Subcutaneous abdominal adipose tissue (tissue), 5 donors: ENCODE measurements at regions not wholly inside any gene's neighbourhood (a gene's known extent, or its start where the extent isn't known, plus 50 kb on each side); places are given as distances from the start of the nearest gene placed in this dataset.
A peak's percentile ranks its signal among the peaks of the same experiment; 100 is the strongest.

Experiments used
- H3K27ac ChIP-seq: one replicate; pipeline ENCODE4 v1.7.0; 2013; ENCODE audit warnings: low read depth, mild to moderate bottlenecking, inconsistent platforms, low read length, moderate library complexity
- H3K27me3 ChIP-seq, 5 donors: one replicate each; pipeline ENCODE4 v1.7.0; 2013; ENCODE audit warnings: low read length in 5 of 5, inconsistent platforms in 1 of 5; ENCODE audit not compliant: control insufficient read depth in 5 of 5, insufficient read depth in 4 of 5
- H3K36me3 ChIP-seq, 5 donors: one replicate each; pipeline ENCODE4 v1.7.0; 2013; ENCODE audit warnings: low read length in 5 of 5; ENCODE audit not compliant: control insufficient read depth in 5 of 5, insufficient read depth in 5 of 5
- H3K4me1 ChIP-seq, 5 donors: one replicate each; pipeline ENCODE4 v1.7.0; 2013; ENCODE audit warnings: low read length in 5 of 5, mild to moderate bottlenecking in 3 of 5, moderate library complexity in 1 of 5; ENCODE audit not compliant: control insufficient read depth in 5 of 5, insufficient read depth in 5 of 5
- H3K4me3 ChIP-seq, 5 donors: one replicate each; pipeline ENCODE4 v1.7.0; 2013; ENCODE audit warnings: low read length in 5 of 5, low read depth in 1 of 5
- H3K9ac ChIP-seq, 5 donors: one replicate each; pipeline ENCODE4 v1.7.0; 2013; ENCODE audit warnings: low read length in 5 of 5, mild to moderate bottlenecking in 4 of 5, moderate library complexity in 3 of 5
- H3K9me3 ChIP-seq, 5 donors: one replicate each; pipeline ENCODE4 v1.7.0; 2013; ENCODE audit warnings: low read length in 5 of 5; ENCODE audit not compliant: control insufficient read depth in 5 of 5
- donor health status: healthy.
- donor health status: healthy.
- donor health status: healthy.
- donor health status: healthy.
- donor health status: healthy.

GRCh38 chr4:1579001-1579900, 104.9 kb downstream of the FAM53A start:
- no peaks in the 10 kb centered on the region for H3K36me3 ChIP-seq
- H3K27me3 ChIP-seq = no peaks in the 10 kb centered on the region
- H3K9ac ChIP-seq = peak overlapping the region in 4 of 5 donors; percentile 36 to 68 (median 60)
- peak overlapping the region; percentile 70 for H3K27ac ChIP-seq
- H3K4me1 ChIP-seq = peaks cover 2 to 34% (median 20%) of the 10 kb centered on the region in 5 donors
- H3K4me3 ChIP-seq = peak overlapping the region; percentile 44 to 80 (median 70)
- H3K9me3 ChIP-seq = no peaks in the 10 kb centered on the region

GRCh38 chr4:1578251-1578773, 105.8 kb downstream of the FAM53A start:
- Histone ChIP-seq H3K9ac (no peak overlapping the region), H3K27ac (no peak overlapping the region), H3K27me3 (no peaks in the 10 kb centered on the region), H3K36me3 (no peaks in the 10 kb centered on the region), H3K4me3 (peak overlapping the region in 2 of 5 donors; percentile 14 to 26), H3K4me1 (peaks cover 2 to 34% (median 20%) of the 10 kb centered on the region in 5 donors), H3K9me3 (no peaks in the 10 kb centered on the region)

DNA sequence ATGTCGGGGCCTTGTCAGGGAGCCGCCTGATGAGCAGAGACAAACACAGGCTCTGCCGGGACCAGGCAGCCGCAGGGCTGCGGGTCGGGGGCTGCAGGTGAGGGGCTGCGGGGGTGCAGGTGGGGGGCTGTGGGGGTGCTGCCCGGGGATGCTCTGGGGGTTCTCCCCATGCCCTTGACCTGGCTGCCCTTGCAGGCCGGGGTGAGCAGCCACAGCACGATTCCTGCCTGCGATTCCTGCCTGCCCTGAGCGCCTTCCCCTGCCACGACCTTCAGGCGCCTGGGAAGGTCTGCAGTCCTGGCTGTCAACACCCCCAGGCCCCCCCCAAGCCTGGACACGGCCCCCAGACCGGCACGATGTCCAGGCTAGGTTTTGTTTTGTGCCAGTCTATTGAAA, 106.3 kb downstream of the FAM53A start:
- Histone ChIP-seq H3K27me3 (no peaks in the 10 kb centered on the region), H3K4me1 (peaks cover 3 to 32% (median 20%) of the 10 kb centered on the region in 5 donors), H3K9me3 (no peaks in the 10 kb centered on the region), H3K4me3 (no peak overlapping the region), H3K36me3 (no peaks in the 10 kb centered on the region), H3K27ac (no peak overlapping the region), H3K9ac (no peak overlapping the region)

DNA sequence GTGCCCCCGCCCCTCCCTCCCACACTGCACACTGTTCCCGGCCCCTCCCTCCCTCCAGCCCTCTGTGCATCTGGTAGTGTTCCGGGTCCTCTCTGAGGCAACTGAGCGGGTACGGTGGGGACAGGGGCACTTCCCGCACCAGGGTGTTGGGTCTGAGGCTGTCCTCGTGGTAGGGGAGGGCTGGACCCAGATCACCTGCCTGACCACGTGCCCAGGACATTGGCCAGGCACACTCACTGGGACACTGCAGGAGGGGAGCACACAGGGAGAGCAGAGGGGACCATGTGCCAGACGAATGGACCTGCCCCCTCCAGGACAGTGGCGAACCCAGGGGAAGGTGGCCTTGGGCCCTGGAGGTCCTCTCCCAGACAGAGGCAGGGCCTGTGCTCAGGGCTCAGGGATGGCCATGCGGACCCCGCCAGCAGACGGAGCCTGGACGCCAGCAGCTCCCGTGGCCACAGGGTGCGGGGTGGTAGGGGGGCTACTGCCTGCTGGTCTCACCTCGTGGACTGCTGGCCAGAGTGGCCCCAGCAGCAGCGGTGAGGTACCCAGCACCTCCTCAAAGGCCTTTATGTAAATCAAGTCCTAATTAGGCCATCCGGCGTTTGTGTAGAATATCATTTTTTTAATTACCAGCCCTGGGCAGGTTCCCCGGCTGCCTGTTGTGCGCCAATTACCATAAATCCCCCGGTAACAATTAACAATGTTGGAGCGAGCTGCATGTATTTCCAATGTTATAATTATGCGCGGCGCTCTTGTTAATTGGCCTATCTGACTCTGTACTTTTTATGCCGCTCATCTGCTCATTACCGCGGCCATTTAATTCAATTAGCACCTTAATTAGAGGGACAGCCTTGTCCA, 106.9 kb downstream of the FAM53A start:
- Histone ChIP-seq H3K27ac (no peak overlapping the region), H3K9ac (no peak overlapping the region), H3K9me3 (no peaks in the 10 kb centered on the region), H3K27me3 (no peaks in the 10 kb centered on the region), H3K36me3 (no peaks in the 10 kb centered on the region), H3K4me1 (peaks cover 4 to 26% (median 17%) of the 10 kb centered on the region in 5 donors), H3K4me3 (no peak overlapping the region)

GRCh38 chr4:1576304-1576960, 107.7 kb downstream of the FAM53A start:
- Histone ChIP-seq H3K9me3 (no peaks in the 10 kb centered on the region), H3K4me3 (no peak overlapping the region), H3K36me3 (no peaks in the 10 kb centered on the region), H3K27me3 (no peaks in the 10 kb centered on the region), H3K27ac (no peak overlapping the region), H3K4me1 (peaks cover 3 to 19% (median 10%) of the 10 kb centered on the region in 5 donors), H3K9ac (no peak overlapping the region)

DNA sequence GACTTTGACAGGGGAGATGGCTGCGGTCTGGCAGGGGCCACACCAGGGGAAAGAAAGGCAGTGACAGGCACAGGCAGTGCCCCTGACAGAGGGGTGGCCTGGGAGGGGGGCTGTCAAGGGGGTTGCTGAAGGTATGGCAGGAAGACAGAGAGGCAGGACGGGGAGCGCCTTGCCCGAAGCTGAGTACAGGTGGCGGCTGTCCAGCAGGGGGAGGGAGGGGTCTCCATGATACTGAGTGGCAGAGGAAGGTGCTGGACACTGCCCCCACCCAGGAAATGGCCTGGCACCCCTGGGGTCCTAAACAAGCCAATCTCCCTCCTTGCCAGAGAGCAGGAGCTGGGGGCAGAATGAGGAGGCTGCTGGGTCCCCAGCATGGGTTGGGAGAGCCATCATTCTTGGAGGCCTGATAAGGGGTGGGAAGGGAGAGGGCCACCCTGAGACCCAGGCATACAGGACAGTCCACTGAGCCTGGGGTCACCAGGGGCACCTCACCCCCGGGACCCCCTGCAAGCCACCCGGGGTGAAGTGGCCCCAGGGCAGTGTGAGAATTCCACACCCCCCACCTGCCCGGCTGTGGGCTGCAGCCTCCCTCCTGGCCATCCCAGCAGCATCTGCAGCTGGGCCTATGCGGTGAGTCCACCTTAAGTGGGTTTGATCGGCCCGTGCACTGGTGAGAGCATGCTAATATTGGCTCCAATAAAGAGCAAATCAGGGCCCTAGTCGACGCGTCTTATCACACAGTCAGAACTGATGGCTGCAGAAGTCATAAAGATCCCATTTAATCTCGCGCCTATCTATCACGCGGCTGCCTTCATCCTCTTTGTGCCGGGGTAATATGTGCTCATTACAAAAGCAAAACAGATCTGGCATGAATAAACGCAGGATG, 108.5 kb downstream of the FAM53A start:
- H3K27ac ChIP-seq = no peak overlapping the region
- H3K27me3 ChIP-seq = no peaks in the 10 kb centered on the region
- H3K4me3 ChIP-seq = no peak overlapping the region
- H3K9me3 ChIP-seq = no peaks in the 10 kb centered on the region
- no peaks in the 10 kb centered on the region for H3K36me3 ChIP-seq
- H3K9ac ChIP-seq = no peak overlapping the region
- H3K4me1 ChIP-seq = peaks cover 3 to 16% (median 7%) of the 10 kb centered on the region in 5 donors

GRCh38 chr4:1574601-1575417, 109.3 kb downstream of the FAM53A start:
- H3K27me3 ChIP-seq = peaks cover 0 to 7% (median 1%) of the 10 kb centered on the region in 5 donors
- peaks cover 3 to 11% (median 4%) of the 10 kb centered on the region in 5 donors for H3K4me1 ChIP-seq
- H3K36me3 ChIP-seq = no peaks in the 10 kb centered on the region
- H3K9me3 ChIP-seq = no peaks in the 10 kb centered on the region
- no peak overlapping the region for H3K27ac ChIP-seq
- no peak overlapping the region for H3K9ac ChIP-seq
- no peak overlapping the region for H3K4me3 ChIP-seq

DNA sequence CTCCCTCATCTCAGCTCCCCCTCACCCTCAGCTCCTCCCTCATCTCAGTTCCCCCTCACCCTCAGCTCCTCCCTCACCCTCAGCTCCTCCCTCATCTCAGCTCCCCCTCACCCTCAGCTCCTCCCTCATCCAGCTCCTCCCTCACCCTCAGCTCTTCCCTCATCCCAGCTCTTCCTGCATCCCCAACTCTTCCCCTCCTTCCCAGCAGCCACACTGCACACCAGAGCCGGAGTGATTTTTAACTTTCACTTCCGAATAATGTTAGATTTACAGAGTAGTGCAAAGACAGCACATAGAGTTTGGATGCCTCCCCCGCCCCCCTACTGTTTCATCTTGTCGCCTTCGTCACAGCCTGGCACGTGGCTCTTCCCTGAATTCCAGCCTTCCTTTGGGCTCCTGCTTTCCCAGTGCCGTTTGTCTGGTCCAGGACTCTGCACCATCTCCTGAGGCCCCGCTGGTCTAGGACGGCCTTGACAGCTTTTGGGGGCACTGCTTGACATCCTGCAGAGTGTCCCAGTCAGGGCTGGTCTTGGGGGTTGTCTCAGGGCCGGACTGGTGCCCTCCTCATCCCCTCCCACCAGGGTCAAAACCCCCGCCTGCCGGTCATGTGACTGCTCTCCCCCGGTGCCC, 110.2 kb downstream of the FAM53A start:
- Histone ChIP-seq H3K27ac (no peak overlapping the region), H3K9ac (no peak overlapping the region), H3K4me3 (no peak overlapping the region), H3K9me3 (no peaks in the 10 kb centered on the region), H3K4me1 (peaks cover 0 to 5% (median 4%) of the 10 kb centered on the region in 5 donors), H3K36me3 (no peaks in the 10 kb centered on the region), H3K27me3 (peaks cover 2 to 10% (median 8%) of the 10 kb centered on the region in 5 donors)
